NB4 (cell line): ENCODE measurements at regions not wholly inside any gene's neighbourhood (a gene's known extent, or its start where the extent isn't known, plus 50 kb on each side); places are given as distances from the start of the nearest gene placed in this dataset.

Source experiments
- POLR2A ChIP-seq: IDR thresholded peaks from 2 replicates; pipeline ENCODE4 v1.6.1; 2011; ENCODE audit warnings: mild to moderate bottlenecking; ENCODE audit not compliant: insufficient read length; ENCODE audit errors: extremely low read depth
- TF ChIP-seq, protein P1 (sequence below): IDR thresholded peaks from one replicate; pipeline ENCODE4 v1.5.1; 2012; ENCODE audit warnings: low read depth, low read length

DNA sequence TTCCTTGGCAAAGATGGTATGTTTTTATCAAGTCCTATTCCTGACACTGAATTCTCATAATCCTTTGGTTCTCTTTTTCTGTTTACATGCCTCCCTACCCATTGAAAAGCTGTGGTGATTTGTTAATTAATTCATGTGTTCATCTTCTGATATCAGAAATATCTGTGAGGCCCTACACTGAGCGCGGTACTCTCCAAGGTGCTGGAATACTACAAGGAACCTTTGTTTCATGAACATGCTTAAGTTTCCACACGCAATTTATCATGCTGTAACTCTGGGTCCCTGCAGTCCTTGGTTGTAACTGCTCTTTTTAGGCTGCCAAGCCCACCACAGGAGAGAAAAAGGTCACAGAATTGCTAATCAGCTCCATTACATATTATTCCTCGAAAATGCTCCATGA, 331.8 kb downstream of the FAT3 start:
- TF ChIP-seq, protein P1, sequence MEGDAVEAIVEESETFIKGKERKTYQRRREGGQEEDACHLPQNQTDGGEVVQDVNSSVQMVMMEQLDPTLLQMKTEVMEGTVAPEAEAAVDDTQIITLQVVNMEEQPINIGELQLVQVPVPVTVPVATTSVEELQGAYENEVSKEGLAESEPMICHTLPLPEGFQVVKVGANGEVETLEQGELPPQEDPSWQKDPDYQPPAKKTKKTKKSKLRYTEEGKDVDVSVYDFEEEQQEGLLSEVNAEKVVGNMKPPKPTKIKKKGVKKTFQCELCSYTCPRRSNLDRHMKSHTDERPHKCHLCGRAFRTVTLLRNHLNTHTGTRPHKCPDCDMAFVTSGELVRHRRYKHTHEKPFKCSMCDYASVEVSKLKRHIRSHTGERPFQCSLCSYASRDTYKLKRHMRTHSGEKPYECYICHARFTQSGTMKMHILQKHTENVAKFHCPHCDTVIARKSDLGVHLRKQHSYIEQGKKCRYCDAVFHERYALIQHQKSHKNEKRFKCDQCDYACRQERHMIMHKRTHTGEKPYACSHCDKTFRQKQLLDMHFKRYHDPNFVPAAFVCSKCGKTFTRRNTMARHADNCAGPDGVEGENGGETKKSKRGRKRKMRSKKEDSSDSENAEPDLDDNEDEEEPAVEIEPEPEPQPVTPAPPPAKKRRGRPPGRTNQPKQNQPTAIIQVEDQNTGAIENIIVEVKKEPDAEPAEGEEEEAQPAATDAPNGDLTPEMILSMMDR: no peak
- no peak for TF ChIP-seq POLR2A
